ENCODE measurements at regions not wholly inside any gene's neighbourhood (a gene's known extent, or its start where the extent isn't known, plus 50 kb on each side); places are given as distances from the start of the nearest gene placed in this dataset.
A peak's percentile ranks its signal among the peaks of the same experiment; 100 is the strongest.

GRCh38 chr6:14743474-14744211 lies 502.2 kb upstream of the JARID2 start:
- Histone ChIP-seq H2AFZ (ENCODE audit: low read length) (peak overlapping the region; percentile 1), H3K4me3 (ENCODE audit: insufficient read depth, low read length) (peak overlapping the region; percentile 30), H3K36me3 (ENCODE audit: insufficient read depth, low read length) (no peaks in the 10 kb centered on the region), H3K27ac (ENCODE audit: low read depth, low read length) (peak overlapping the region; percentile 99), H3K9me3 (ENCODE audit: low read depth, low read length) (no peaks in the 10 kb centered on the region), H3K79me2 (ENCODE audit: insufficient read depth, low read length) (no peaks in the 10 kb centered on the region), H3K4me1 (ENCODE audit: insufficient read depth, low read length) (peaks cover 29% of the 10 kb centered on the region), H3K4me2 (ENCODE audit: insufficient read depth, low read length) (peak overlapping the region; percentile 61), H4K20me1 (ENCODE audit: insufficient read depth, low read length) (no peaks in the 10 kb centered on the region), H3K27me3 (ENCODE audit: insufficient read depth, low read length) (no peaks in the 10 kb centered on the region)
- no peak for TF ChIP-seq CTCF (IDR thresholded peaks at IDR 0.05; ENCODE audit: extremely low read depth, low read depth, low read length)
- DNase-seq (ENCODE audit: insufficient read length, low spot score, missing footprints) = peak; percentile 82

GRCh38 chr6:14744212-14744556 lies 501.7 kb upstream of the JARID2 start:
- no peak overlapping the region for H2AFZ ChIP-seq (ENCODE audit: low read length)
- peaks cover 29% of the 10 kb centered on the region for H3K4me1 ChIP-seq (ENCODE audit: insufficient read depth, low read length)
- no peaks in the 10 kb centered on the region for H4K20me1 ChIP-seq (ENCODE audit: insufficient read depth, low read length)
- no peaks in the 10 kb centered on the region for H3K9me3 ChIP-seq (ENCODE audit: low read depth, low read length)
- DNase-seq (ENCODE audit: insufficient read length, low spot score, missing footprints) = no peak
- no peaks in the 10 kb centered on the region for H3K79me2 ChIP-seq (ENCODE audit: insufficient read depth, low read length)
- no peak for TF ChIP-seq CTCF (IDR thresholded peaks at IDR 0.05; ENCODE audit: extremely low read depth, low read depth, low read length)
- no peak overlapping the region for H3K4me2 ChIP-seq (ENCODE audit: insufficient read depth, low read length)
- no peak overlapping the region for H3K4me3 ChIP-seq (ENCODE audit: insufficient read depth, low read length)
- H3K36me3 ChIP-seq (ENCODE audit: insufficient read depth, low read length) = no peaks in the 10 kb centered on the region
- H3K27ac ChIP-seq (ENCODE audit: low read depth, low read length) = peak overlapping the region; percentile 99
- no peaks in the 10 kb centered on the region for H3K27me3 ChIP-seq (ENCODE audit: insufficient read depth, low read length)

GRCh38 chr6:14746139-14746837 lies 499.6 kb upstream of the JARID2 start:
- Histone ChIP-seq H3K79me2 (ENCODE audit: insufficient read depth, low read length) (no peaks in the 10 kb centered on the region), H3K27me3 (ENCODE audit: insufficient read depth, low read length) (no peaks in the 10 kb centered on the region), H3K9me3 (ENCODE audit: low read depth, low read length) (no peaks in the 10 kb centered on the region), H4K20me1 (ENCODE audit: insufficient read depth, low read length) (no peaks in the 10 kb centered on the region), H2AFZ (ENCODE audit: low read length) (no peak overlapping the region), H3K4me1 (ENCODE audit: insufficient read depth, low read length) (peaks cover 29% of the 10 kb centered on the region), H3K4me3 (ENCODE audit: insufficient read depth, low read length) (no peak overlapping the region), H3K4me2 (ENCODE audit: insufficient read depth, low read length) (no peak overlapping the region), H3K36me3 (ENCODE audit: insufficient read depth, low read length) (no peaks in the 10 kb centered on the region), H3K27ac (ENCODE audit: low read depth, low read length) (no peak overlapping the region)
- TF ChIP-seq CTCF (IDR thresholded peaks at IDR 0.05; ENCODE audit: extremely low read depth, low read depth, low read length) = no peak
- no peak for DNase-seq (ENCODE audit: insufficient read length, low spot score, missing footprints)

GRCh38 chr6:14747881-14748520 lies 497.9 kb upstream of the JARID2 start:
- H3K9me3 ChIP-seq (ENCODE audit: low read depth, low read length) = no peaks in the 10 kb centered on the region
- H3K27ac ChIP-seq (ENCODE audit: low read depth, low read length) = no peak overlapping the region
- no peaks in the 10 kb centered on the region for H3K27me3 ChIP-seq (ENCODE audit: insufficient read depth, low read length)
- no peak overlapping the region for H3K4me3 ChIP-seq (ENCODE audit: insufficient read depth, low read length)
- no peak overlapping the region for H2AFZ ChIP-seq (ENCODE audit: low read length)
- no peak for TF ChIP-seq CTCF (IDR thresholded peaks at IDR 0.05; ENCODE audit: extremely low read depth, low read depth, low read length)
- no peaks in the 10 kb centered on the region for H3K79me2 ChIP-seq (ENCODE audit: insufficient read depth, low read length)
- H3K4me1 ChIP-seq (ENCODE audit: insufficient read depth, low read length) = peaks cover 23% of the 10 kb centered on the region
- peak; percentile 65 for DNase-seq (ENCODE audit: insufficient read length, low spot score, missing footprints)
- H4K20me1 ChIP-seq (ENCODE audit: insufficient read depth, low read length) = no peaks in the 10 kb centered on the region
- H3K4me2 ChIP-seq (ENCODE audit: insufficient read depth, low read length) = no peak overlapping the region
- no peaks in the 10 kb centered on the region for H3K36me3 ChIP-seq (ENCODE audit: insufficient read depth, low read length)
